GM18951 (cell line): ENCODE measurements at regions not wholly inside any gene's neighbourhood (a gene's known extent, or its start where the extent isn't known, plus 50 kb on each side); places are given as distances from the start of the nearest gene placed in this dataset.

Experiments
- POLR2A ChIP-seq: IDR thresholded peaks from 4 replicates; pipeline ENCODE4 v1.6.1; 2011; ENCODE audit warnings: mild to moderate bottlenecking; ENCODE audit not compliant: insufficient read length, insufficient read depth; ENCODE audit errors: extremely low read depth
- in situ Hi-C: fragments of 300-500 bp; cut with MboI; formaldehyde crosslinking; loops from one replicate; pipeline ENCODE4 v1.12.0; 2022; ENCODE audit warnings: low sequenced_read_pairs, mixed read lengths, inconsistent platforms; ENCODE audit not compliant: unreplicated experiment

DNA sequence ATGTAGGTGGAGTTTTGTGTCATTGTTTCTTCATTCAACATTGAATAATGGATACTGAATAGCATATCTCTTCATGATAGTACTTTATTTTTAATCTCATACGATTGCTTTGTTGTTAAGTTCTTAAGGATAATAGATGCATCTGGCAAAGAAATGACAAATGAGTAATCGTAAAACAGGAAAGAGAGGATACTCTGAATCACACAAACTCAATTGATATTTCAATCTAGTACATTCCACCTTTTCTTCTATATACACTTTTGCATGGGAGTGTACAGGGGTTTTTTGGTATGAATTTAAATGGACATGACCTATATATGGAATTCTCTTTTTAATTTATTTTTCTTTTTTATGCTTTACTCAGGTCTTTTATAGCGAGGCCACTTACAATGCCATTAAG lies 186.9 kb upstream of the STK26 start:
- no peak for TF ChIP-seq POLR2A
- in situ Hi-C loops: loop anchor here (10.0 kb wide), 1 partner anchor 789 kb away; no protein-coding TSS in a partner anchor

DNA sequence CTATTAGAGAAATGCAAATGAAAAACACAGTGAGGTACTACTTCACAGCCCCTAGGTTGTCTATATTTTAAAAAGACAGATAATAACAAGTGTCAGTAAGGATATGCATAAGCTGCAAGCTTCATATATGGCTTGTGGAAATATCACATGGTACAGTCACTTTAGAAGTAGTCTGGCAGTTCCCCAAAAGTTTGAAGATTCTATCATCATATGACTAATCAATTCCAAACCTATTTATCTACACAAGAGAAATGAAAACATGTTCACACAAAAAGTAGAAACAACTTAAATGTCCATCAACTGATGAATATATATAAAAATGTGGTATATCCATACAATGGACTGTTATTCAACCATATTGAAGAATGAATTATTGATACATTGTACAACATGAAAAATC lies 185.8 kb upstream of the STK26 start:
- in situ Hi-C loops: loop anchor here (10.0 kb wide), 1 partner anchor 787 kb away; no protein-coding TSS in a partner anchor
- TF ChIP-seq POLR2A: no peak

DNA sequence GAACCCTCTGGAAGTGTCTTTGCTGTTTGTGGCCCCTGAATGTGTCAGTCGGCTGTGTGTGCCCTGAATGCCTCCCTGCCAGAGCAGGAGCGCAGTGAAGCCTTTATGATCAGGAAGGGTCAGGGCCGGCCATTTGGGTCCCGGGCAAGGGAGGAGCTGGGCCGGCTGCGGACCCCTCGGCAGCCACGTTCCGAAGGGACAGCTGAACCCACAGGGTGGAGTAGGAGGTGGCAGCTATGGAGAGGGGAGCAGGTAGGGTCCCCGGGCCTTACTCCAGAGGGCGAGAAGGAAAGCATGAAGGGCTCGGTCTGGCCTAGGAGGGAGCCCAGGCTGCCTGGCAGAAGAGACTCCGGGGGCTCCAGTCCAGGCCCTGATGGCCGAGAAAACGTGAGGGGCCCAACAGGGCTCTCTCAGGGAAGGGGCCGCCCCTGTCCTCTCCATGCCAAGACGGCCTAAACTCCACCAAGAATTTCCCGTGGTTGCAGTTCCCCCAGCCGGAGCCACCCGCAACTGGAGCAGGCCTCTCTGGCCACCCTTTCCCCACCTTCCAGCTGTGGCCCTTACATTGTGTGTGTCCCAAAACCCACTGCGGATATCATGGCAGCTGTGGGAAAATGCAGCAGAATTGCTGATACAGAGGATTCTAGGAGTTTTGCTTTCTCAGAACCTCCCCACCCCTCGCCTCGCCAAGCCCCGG lies 182.2 kb upstream of the STK26 start:
- in situ Hi-C loops: no loop called here
- TF ChIP-seq POLR2A: no peak

DNA sequence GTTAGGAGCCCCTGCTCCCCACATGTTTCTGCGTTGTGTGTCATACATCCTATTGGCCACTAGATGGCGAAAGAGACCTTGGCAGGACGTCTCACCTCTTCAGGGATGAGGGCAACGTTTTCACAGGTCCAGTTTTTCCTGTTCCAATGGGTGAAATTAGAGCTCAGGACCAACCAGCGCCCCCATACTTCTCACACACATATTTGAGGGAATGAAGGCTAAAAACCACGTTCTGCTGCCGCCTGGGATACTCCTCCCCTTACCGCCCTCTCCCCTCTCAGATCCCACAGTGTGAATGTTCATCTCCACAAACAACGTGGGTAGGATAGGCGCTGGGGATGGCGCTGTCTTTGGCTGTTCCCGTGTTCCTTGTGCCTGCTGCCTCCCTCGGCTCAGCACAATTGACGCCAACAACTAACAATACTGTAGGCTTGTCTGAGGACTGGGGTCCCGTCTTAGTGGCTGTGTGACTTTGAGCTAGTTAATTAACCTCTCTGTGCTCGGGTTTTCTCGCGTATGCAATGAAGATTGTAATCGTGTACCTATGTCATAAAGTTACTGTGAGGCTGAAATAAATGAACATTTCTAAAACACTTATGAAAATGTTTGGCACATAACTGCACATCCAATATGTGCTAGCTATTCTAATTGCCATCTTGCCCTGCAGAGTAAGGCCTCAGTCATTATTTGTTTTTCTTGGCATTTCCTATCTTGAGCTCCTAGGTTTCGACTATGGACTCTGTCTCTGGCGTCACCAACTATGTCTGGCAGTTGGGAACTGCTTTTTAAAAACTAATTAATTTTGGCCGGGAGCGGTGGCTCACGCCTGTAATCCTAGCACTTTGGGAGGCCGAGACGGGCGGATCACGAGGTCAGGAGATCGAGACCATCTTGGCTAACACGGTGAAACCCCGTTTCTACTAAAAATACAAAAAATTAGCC lies 181.3 kb upstream of the STK26 start:
- in situ Hi-C loops: no loop called here
- TF ChIP-seq POLR2A: no peak

DNA sequence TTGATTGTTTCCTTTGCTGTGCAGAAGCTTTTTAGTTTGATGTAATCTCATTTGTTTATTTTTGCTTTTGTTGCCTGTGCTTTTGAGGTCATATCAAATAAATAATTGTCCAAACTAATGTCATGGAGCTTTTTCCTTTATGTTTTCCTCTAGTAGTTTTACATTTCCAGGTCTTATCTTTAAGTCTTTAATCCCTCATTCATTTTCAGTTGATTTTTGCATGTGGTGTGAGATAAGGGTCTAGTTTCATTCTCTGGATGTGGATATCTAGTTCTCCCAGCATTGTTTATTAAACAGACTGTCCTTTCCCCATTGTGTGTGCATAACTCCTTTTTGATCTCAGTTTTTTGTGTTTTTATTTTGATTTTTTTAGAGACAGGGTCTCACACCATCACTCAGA lies 179.1 kb upstream of the STK26 start:
- in situ Hi-C loops: no loop called here
- TF ChIP-seq POLR2A: no peak

DNA sequence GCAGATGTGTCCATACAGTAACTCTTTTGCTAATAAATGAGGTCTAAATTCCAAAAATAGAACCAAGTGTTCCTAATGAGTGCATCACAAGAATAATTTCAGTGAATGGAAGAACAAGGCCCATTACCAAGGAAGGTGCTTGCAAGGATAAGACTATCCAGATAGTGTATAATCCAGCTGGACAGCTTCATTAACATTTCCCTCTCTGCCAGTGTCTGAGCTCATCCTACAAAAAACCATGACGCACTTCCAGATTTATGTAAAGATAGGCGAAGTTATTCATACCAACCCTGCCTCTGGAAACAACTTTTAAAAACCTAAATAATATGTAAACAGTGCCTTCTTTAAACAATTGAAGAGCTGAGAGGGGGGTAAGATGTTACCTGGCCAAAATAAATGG lies 177.9 kb upstream of the STK26 start:
- in situ Hi-C loops: no loop called here
- TF ChIP-seq POLR2A: no peak

DNA sequence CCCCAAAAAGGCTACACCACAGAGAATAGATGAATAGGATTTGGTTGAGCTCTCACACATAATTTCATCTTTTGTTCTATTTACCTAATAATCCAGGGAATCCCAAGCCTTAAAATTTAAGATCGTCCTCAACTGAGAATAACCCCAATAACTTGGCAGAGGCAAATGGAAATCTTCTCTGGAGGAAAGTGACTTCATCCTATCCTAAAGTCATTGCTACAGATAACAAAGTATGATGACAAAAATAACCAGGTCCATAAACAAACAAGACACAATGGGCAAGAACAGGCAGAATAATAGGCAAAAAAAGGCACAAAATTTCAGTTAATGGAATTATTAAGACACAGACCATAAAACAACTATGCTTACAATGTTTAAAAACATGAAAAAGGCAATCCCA lies 177.3 kb upstream of the STK26 start:
- no peak for TF ChIP-seq POLR2A
- in situ Hi-C loops: no loop called here

DNA sequence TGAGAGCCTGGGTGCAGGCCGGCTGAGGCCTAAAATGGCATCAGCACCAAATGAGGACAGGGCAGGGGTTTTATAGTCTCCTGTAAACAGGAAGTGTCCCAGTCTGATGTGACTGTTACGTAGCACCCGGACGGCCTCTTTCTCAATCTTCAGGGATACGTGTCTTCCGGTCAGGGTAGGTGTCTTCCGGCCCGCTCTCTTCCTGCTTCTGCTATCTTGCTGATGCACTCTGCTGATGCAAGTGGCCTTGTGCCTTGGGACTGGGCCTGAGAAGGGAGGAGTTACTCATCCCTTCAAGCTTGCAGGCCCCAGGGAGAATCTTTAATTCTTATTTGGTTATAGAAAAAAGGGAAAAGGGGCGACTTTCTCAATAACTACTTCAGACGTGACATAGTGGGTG lies 172.1 kb upstream of the STK26 start:
- in situ Hi-C loops: loop anchor here (25.0 kb wide), 1 partner anchor 361 kb away; the partner anchor contains the start of gene RAP2C

DNA sequence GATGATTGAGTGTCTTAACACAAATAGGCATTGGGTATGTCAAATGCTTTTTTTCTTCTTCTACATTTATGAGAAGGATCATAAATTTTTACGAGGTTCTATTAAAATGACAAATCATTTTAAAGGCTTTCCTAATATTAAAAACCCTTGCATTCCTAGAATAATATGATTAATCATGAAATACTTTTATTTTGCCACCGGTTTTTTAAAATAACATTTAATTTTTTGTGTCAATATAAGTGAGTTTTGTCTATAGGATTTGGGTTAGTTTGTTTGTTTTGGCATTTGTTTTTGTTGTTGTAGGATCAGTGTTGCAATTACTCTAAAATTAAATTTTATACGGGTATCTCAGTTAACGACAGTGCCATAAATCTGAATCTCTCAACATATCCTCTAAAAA lies 169.7 kb upstream of the STK26 start:
- TF ChIP-seq POLR2A: no peak
- in situ Hi-C loops: loop anchor here (25.0 kb wide), 1 partner anchor 359 kb away; the partner anchor contains the start of gene RAP2C

DNA sequence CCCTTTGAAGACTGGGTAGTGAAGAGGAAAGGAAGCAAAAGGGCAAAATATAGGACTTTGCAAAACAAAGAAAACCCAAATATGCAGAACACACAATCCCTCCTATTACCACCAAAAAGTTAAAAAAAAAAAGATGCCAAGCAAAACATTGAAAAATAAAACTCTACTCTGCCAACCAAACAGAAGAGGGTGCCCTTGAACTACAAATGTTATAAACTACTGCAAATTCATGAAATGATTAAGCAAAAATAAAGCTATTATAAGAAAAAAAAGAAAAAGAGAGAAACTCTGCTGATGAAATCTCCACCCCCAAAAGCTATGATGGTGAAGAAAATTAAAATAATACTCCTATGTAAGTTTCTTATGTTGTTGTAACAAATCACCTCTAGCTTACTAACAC lies 168.5 kb upstream of the STK26 start:
- no peak for TF ChIP-seq POLR2A
- in situ Hi-C loops: loop anchor here (25.0 kb wide), 1 partner anchor 358 kb away; the partner anchor contains the start of gene RAP2C

DNA sequence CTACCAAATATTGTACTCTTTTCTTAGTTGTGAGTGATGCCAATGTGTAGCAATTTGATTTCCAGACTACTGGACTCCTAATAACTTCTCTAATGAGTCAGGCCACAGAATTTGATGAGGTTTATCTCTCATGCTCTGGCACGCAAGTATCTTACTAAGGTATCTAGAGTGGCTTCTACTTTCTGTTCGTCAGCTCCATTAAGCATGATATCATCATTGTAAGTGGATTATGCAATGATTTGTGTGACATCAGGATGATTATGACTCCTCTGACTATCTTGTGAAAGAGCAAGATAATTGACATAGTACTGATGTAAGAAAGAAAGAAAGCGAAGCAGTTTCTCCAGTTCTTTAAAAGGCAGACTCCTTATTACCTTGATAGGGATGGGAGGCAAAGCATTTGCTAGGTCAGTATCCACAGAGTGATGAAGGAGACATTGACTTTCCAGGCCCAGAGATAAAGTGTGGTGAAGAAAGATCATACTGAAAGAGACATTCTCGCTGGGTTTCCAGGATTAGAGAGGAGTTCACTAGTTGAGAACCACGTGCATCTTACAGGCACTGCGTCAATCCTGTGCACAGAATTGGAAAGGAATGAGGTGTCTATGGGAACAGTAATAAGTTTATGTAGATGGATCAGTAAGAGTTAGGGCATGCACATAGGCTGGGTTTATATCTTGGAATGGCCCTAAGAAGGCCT lies 161.9 kb upstream of the STK26 start:
- in situ Hi-C loops: loop anchor here (25.0 kb wide), 1 partner anchor 351 kb away; the partner anchor contains the start of gene RAP2C
- TF ChIP-seq POLR2A: no peak

DNA sequence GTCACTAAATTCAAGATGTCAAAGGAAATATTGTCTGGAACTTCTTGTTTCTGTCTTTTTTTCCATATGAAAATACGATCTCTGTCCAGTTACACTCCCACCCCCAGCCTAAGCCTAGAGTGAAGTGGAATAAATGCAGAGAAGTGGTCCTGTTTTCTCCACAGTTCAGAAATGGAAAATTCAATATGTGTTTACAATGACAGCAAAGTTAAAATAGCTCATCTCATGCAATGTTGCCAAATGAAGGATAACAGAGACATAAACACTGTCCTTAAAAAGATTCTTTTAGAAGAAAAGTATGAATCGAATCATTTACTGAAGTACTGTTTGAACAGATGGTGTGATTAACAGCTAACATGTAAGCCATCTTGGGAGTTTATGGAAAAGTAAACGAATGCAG lies 160.8 kb upstream of the STK26 start:
- in situ Hi-C loops: loop anchor here (25.0 kb wide), 1 partner anchor 350 kb away; the partner anchor contains the start of gene RAP2C
- no peak for TF ChIP-seq POLR2A

DNA sequence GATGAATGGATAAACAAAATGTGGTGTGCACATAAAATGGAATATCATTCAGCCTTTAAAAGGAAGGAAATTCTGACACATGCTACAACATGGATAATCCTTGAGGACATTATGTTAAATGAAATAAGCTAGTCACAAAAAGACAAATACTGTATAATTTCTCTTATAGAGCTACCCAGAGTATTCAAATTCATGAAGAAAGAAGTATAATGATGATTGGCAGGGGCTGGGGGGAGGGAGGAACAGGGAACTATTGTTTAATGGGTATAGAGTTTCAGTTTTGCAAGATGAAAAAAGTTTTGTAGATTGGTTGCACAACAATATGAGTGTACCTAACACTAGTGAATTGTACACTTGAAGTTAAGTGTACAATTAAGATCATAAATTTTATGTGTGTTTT lies 153.9 kb upstream of the STK26 start:
- in situ Hi-C loops: loop anchor here (25.0 kb wide), 1 partner anchor 343 kb away; the partner anchor contains the start of gene RAP2C
- no peak for TF ChIP-seq POLR2A
